Ascending aorta (tissue), 2 donors: ENCODE measurements at regions not wholly inside any gene's neighbourhood (a gene's known extent, or its start where the extent isn't known, plus 50 kb on each side); places are given as distances from the start of the nearest gene placed in this dataset.
A peak's percentile ranks its signal among the peaks of the same experiment; 100 is the strongest.

ENCODE experiments used
- DNase-seq, 2 donors: peaks; one replicate each; pipeline ENCODE4 v3.0.0-alpha.2; 2019; ENCODE audit warnings: low spot score in 2 of 2
- H3K27ac ChIP-seq, 2 donors: fragments of 200-600 bp; sonication (generic); one replicate each; pipeline ENCODE4 v1.5.1; 2016 to 2017; ENCODE audit warnings: mild to moderate bottlenecking in 1 of 2
- H3K27me3 ChIP-seq: fragments of 200-600 bp; sonication (generic); one replicate; pipeline ENCODE4 v1.5.1; 2017
- H3K36me3 ChIP-seq, 2 donors: fragments of 200-600 bp; sonication (generic); one replicate each; pipeline ENCODE4 v1.5.1; 2016
- H3K4me1 ChIP-seq, 2 donors: fragments of 200-600 bp; sonication (generic); one replicate each; pipeline ENCODE4 v1.5.1; 2016 to 2017; ENCODE audit warnings: mild to moderate bottlenecking in 1 of 2
- H3K4me3 ChIP-seq, 2 donors: fragments of 200-600 bp; sonication (generic); one replicate each; pipeline ENCODE4 v1.5.1; 2016 to 2017; ENCODE audit warnings: mild to moderate bottlenecking in 1 of 2
- H3K9me3 ChIP-seq, 2 donors: fragments of 200-600 bp; sonication (generic); one replicate each; pipeline ENCODE4 v1.5.1; 2016
- CTCF ChIP-seq, 3 experiments: fragments of 200-600 bp in 2 of 3; fragments of 450-650 bp in 1 of 3; sonication (generic) in 2 of 3; IDR thresholded peaks; one replicate each; pipeline ENCODE4 v1.5.1; 2016 to 2019; ENCODE audit warnings: antibody characterized with exemption in 3 of 3, mild to moderate bottlenecking in 1 of 3, moderate library complexity in 1 of 3
- intact Hi-C: fragments of 100-400 bp; cut with DNase I; formaldehyde crosslinking; loops from one replicate; pipeline ENCODE4 v1.15.1; 2023

GRCh38 chr14:104339829-104340228 lies 201.4 kb downstream of the KIF26A start:
- no peak overlapping the region for H3K4me3 ChIP-seq
- H3K27me3 ChIP-seq = no peaks in the 10 kb centered on the region
- no peak for TF ChIP-seq CTCF (IDR thresholded peaks at IDR 0.05)
- H3K36me3 ChIP-seq = no peaks in the 10 kb centered on the region
- H3K4me1 ChIP-seq = no peaks in the 10 kb centered on the region
- intact Hi-C loops = no loop called here
- DNase-seq = no peak
- H3K9me3 ChIP-seq = no peaks in the 10 kb centered on the region
- H3K27ac ChIP-seq = no peak overlapping the region

- H3K4me1 ChIP-seq = no peaks in the 10 kb centered on the region
- H3K4me3 ChIP-seq = no peak overlapping the region
- no peaks in the 10 kb centered on the region for H3K9me3 ChIP-seq
- H3K27me3 ChIP-seq = no peaks in the 10 kb centered on the region
- DNase-seq = peak in 1 of 2 donors; percentile 51
- TF ChIP-seq CTCF (IDR thresholded peaks at IDR 0.05) = no peak
- H3K27ac ChIP-seq = no peak overlapping the region
- no peaks in the 10 kb centered on the region for H3K36me3 ChIP-seq
- intact Hi-C loops = no loop called here
Measured at GRCh38 chr14:104341532-104342434, 203.4 kb downstream of the KIF26A start.

DNA sequence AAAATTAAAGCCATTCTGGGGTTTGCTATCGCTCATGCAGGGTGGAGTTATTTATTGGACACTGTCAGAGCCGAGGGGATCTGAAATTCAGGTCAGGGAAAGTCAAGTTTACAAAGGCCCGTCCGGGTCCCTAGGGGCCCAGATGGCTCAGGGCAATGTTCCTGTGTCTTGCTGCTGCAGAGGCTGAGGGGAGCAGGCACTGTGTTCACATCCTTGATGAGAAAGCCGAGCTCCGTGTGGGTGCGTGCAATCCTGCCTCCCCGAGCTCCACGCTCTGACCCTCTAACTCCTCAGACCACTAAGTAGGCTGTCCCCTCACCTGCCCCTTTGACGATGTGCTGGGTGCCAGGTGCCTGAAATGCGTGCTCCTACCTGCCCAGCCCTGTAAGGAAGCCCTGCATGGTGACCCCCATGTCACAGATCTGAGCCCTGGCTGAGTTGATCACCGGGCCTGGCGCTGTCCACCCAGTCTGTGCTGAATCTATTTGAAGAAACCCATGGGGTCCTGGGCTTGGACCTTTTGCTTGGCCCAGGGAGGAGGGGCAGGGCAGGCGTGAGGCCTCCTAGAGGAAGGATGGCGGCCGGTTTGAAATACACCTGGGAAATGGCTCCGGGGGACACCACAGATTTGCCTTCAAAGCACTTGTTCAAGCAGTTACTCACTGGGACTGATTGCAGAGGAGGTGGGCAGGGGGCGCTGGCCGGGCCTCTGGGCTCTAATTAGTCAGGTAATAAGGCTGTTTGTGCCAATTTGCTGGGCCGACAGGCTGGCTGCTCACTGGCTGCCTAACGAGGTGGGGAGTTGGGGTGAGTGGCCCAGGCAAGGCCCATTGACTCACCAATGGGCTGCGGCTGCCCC lies 204.3 kb downstream of the KIF26A start:
- H3K27me3 ChIP-seq = no peaks in the 10 kb centered on the region
- H3K27ac ChIP-seq = no peak overlapping the region
- no peaks in the 10 kb centered on the region for H3K9me3 ChIP-seq
- no peaks in the 10 kb centered on the region for H3K4me1 ChIP-seq
- no peak for TF ChIP-seq CTCF (IDR thresholded peaks at IDR 0.05)
- intact Hi-C loops = no loop called here
- peak in 1 of 2 donors; percentile 52 for DNase-seq
- H3K4me3 ChIP-seq = no peak overlapping the region
- H3K36me3 ChIP-seq = no peaks in the 10 kb centered on the region

DNA sequence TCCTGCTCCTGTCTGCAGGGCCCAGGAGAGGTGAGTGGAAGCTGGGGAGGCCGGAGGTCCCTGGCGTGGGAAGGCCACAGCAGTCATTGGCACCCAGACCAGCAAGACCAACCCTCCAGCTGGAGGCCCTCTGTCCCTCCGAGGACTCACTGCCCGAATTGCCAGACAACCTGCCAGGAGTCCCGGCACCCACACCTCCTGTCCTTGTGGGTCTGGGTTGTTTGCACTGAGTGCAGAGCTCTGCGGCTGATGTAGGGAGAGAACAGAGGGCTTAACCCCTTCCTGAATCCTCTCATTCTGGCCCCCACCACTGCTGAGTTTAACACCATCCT lies 204.9 kb downstream of the KIF26A start:
- intact Hi-C loops = no loop called here
- no peaks in the 10 kb centered on the region for H3K27me3 ChIP-seq

More for the DNA sequence above, 204.9 kb downstream of the KIF26A start:
- H3K27ac ChIP-seq = no peak overlapping the region
- no peaks in the 10 kb centered on the region for H3K36me3 ChIP-seq
- DNase-seq = peak in 1 of 2 donors; percentile 37
- H3K4me3 ChIP-seq = no peak overlapping the region
- TF ChIP-seq CTCF (IDR thresholded peaks at IDR 0.05) = no peak
- no peaks in the 10 kb centered on the region for H3K4me1 ChIP-seq
- no peaks in the 10 kb centered on the region for H3K9me3 ChIP-seq
